Prostate gland (tissue), 2 donors: ENCODE measurements at regions not wholly inside any gene's neighbourhood (a gene's known extent, or its start where the extent isn't known, plus 50 kb on each side); places are given as distances from the start of the nearest gene placed in this dataset.

Experiments
- DNase-seq: peaks from one replicate; pipeline ENCODE4 v3.0.0-alpha.2; 2019; ENCODE audit warnings: low spot score
- H3K27ac ChIP-seq, 2 donors: fragments of 200-600 bp; sonication (generic); 2 replicates each; pipeline ENCODE4 v1.5.1; 2017 to 2019
- H3K27me3 ChIP-seq: fragments of 200-600 bp; sonication (generic); replicated peaks from 2 replicates; pipeline ENCODE4 v1.5.1; 2019; ENCODE audit not compliant: insufficient read depth
- H3K36me3 ChIP-seq, 2 donors: fragments of 200-600 bp; sonication (generic); 1 replicate in 1 of 2; 2 replicates in 1 of 2; pipeline versions ENCODE4 v1.5.1 to v1.8.1; 2017 to 2019
- H3K4me1 ChIP-seq: fragments of 200-600 bp; sonication (generic); replicated peaks from 2 replicates; pipeline ENCODE4 v1.5.1; 2019
- H3K4me3 ChIP-seq, 2 donors: fragments of 200-600 bp; sonication (generic); 2 replicates each; pipeline ENCODE4 v1.5.1; 2017 to 2019
- H3K9me3 ChIP-seq: fragments of 200-600 bp; sonication (generic); 2 replicates; pipeline ENCODE4 v1.5.1; 2017
- CTCF ChIP-seq, 4 experiments: fragments of 200-600 bp in 2 of 4; fragments of 450-650 bp in 2 of 4; sonication (generic) in 2 of 4; IDR thresholded peaks; 1 replicate in 3 of 4; 2 replicates in 1 of 4; pipeline ENCODE4 v1.5.1; 2016 to 2019; ENCODE audit warnings: antibody characterized with exemption in 4 of 4, mild to moderate bottlenecking in 2 of 4, moderate library complexity in 2 of 4
- POLR2A ChIP-seq: fragments of 450-650 bp; IDR thresholded peaks from one replicate; pipeline ENCODE4 v1.6.1; 2016; ENCODE audit warnings: antibody characterized with exemption, mild to moderate bottlenecking
- POLR2AphosphoS5 ChIP-seq: sonication (generic); formaldehyde crosslinking; IDR thresholded peaks from one replicate; pipeline ENCODE4 v1.6.1; 2017; ENCODE audit warnings: antibody characterized with exemption
- WGBS: methylation state at CpG from one replicate; pipeline ENCODE4 v1.1.5; 2018; 5-methylcytosine and 5-hydroxymethylcytosine counted together
- intact Hi-C: fragments of 100-400 bp; cut with DNase I; formaldehyde crosslinking; loops from one replicate; pipeline ENCODE4 v1.14.2; 2022

- H3K4me1 ChIP-seq: no peaks in the 10 kb centered on the region
- no peaks in the 10 kb centered on the region for H3K36me3 ChIP-seq
- H3K27ac ChIP-seq: no peak overlapping the region
- WGBS: 63% methylated on average over 1 of the region's 1 CpG
- DNase-seq: no peak
- TF ChIP-seq POLR2AphosphoS5: no peak
- TF ChIP-seq CTCF (IDR thresholded peaks at IDR 0.05): no peak
- no peak for TF ChIP-seq POLR2A
- H3K9me3 ChIP-seq: no peaks in the 10 kb centered on the region
- intact Hi-C loops: no loop called here
- no peak overlapping the region for H3K4me3 ChIP-seq
- no peaks in the 10 kb centered on the region for H3K27me3 ChIP-seq
Observed at GRCh38 chr12:11510671-11511070, 115.3 kb upstream of the PRB2 start.

- Histone ChIP-seq H3K36me3 (no peaks in the 10 kb centered on the region), H3K9me3 (no peaks in the 10 kb centered on the region), H3K27me3 (no peaks in the 10 kb centered on the region), H3K4me1 (no peaks in the 10 kb centered on the region), H3K27ac (no peak overlapping the region), H3K4me3 (no peak overlapping the region)
- no peak for DNase-seq
- no peak for TF ChIP-seq CTCF (IDR thresholded peaks at IDR 0.05)
- TF ChIP-seq POLR2AphosphoS5: no peak
- no peak for TF ChIP-seq POLR2A
- intact Hi-C loops: no loop called here
- WGBS: 57% methylated on average over 4 of the region's 4 CpGs
Observed at GRCh38 chr12:11513288-11513687, 117.9 kb upstream of the PRB2 start.

- intact Hi-C loops: no loop called here
- Histone ChIP-seq H3K27me3 (no peaks in the 10 kb centered on the region), H3K9me3 (no peaks in the 10 kb centered on the region), H3K36me3 (no peaks in the 10 kb centered on the region), H3K4me1 (no peaks in the 10 kb centered on the region), H3K4me3 (no peak overlapping the region), H3K27ac (no peak overlapping the region)
- DNase-seq: no peak
- TF ChIP-seq POLR2A (no peak), CTCF (IDR thresholded peaks at IDR 0.05) (no peak), POLR2AphosphoS5 (no peak)
- whole genome bisulfite sequencing: 88% methylated on average over 6 of the region's 6 CpGs
Observed at GRCh38 chr12:11517080-11517479, 121.7 kb upstream of the PRB2 start.

GRCh38 chr12:11524446-11524845, 125.0 kb upstream of the ETV6 start:
- TF ChIP-seq CTCF (IDR thresholded peaks at IDR 0.05): no peak
- TF ChIP-seq POLR2A: no peak
- TF ChIP-seq POLR2AphosphoS5: no peak

GRCh38 chr12:11534064-11534463, 115.4 kb upstream of the ETV6 start:
- no peaks in the 10 kb centered on the region for H3K4me1 ChIP-seq
- H3K27ac ChIP-seq: no peak overlapping the region
- no peaks in the 10 kb centered on the region for H3K9me3 ChIP-seq
- TF ChIP-seq POLR2A: no peak
- TF ChIP-seq CTCF (IDR thresholded peaks at IDR 0.05): no peak
- TF ChIP-seq POLR2AphosphoS5: no peak
- H3K4me3 ChIP-seq: no peak overlapping the region
- no peaks in the 10 kb centered on the region for H3K27me3 ChIP-seq
- H3K36me3 ChIP-seq: no peaks in the 10 kb centered on the region
- intact Hi-C loops: no loop called here
- DNase-seq: no peak

More at GRCh38 chr12:11524446-11524845, 125.0 kb upstream of the ETV6 start:
- intact Hi-C loops: no loop called here
- no peak overlapping the region for H3K4me3 ChIP-seq
- H3K4me1 ChIP-seq: no peaks in the 10 kb centered on the region
- WGBS: 63% methylated on average over 1 of the region's 1 CpG
- no peak for DNase-seq
- H3K27ac ChIP-seq: no peak overlapping the region
- H3K27me3 ChIP-seq: no peaks in the 10 kb centered on the region
- H3K9me3 ChIP-seq: no peaks in the 10 kb centered on the region
- H3K36me3 ChIP-seq: no peaks in the 10 kb centered on the region
